RWPE1 (cell line): ENCODE measurements at regions not wholly inside any gene's neighbourhood (a gene's known extent, or its start where the extent isn't known, plus 50 kb on each side); places are given as distances from the start of the nearest gene placed in this dataset.

Experiments
- CTCF ChIA-PET: fragments of 350-600 bp; sonication (Branson Sonifier 250); formaldehyde crosslinking; extraction: SDS; loops from one replicate; lab custom pipeline; 2021; lab: Yijun Ruan, JAX
- POLR2A ChIA-PET: fragments of 400-600 bp; formaldehyde crosslinking; extraction: SDS; loops from one replicate; lab custom pipeline; 2020; ENCODE audit warnings: antibody characterized with exemption; ENCODE audit not compliant: low non-redundant PET; lab: Yijun Ruan, JAX
- DNase-seq: peaks from one replicate; pipeline ENCODE4 v3.0.0; 2012; ENCODE audit warnings: low spot score
- H3K27ac ChIP-seq: fragments of 450-650 bp; 2 replicates; pipeline ENCODE4 v1.5.1; 2017
- CTCF ChIP-seq: fragments of 450-650 bp; conservative IDR thresholded peaks from 2 replicates; pipeline ENCODE4 v1.5.1; 2017; ENCODE audit warnings: low read depth, mild to moderate bottlenecking

GRCh38 chr2:75256485-75256884 lies 57.2 kb upstream of the TACR1 start:
- DNase-seq, result no peak
- ChIA-PET POLR2A (no interaction called here), CTCF (no interaction called here)
- no peak overlapping the region for H3K27ac ChIP-seq
- TF ChIP-seq CTCF, result no peak

GRCh38 chr2:75253526-75253925 lies 54.2 kb upstream of the TACR1 start:
- POLR2A ChIA-PET, result no interaction called here
- DNase-seq, result no peak
- TF ChIP-seq CTCF, result no peak
- no peak overlapping the region for H3K27ac ChIP-seq
- CTCF ChIA-PET, result no interaction called here

- POLR2A ChIA-PET, result no interaction called here
- CTCF ChIA-PET, result no interaction called here
- no peak for TF ChIP-seq CTCF
- DNase-seq, result no peak
- no peak overlapping the region for H3K27ac ChIP-seq
Observed at GRCh38 chr2:75251896-75252295, 52.6 kb upstream of the TACR1 start.
